GM18519 (cell line): ENCODE measurements at regions not wholly inside any gene's neighbourhood (a gene's known extent, or its start where the extent isn't known, plus 50 kb on each side); places are given as distances from the start of the nearest gene placed in this dataset.
"Not testable (repeated sequence)": the region's sequence is repeated elsewhere in the genome, so short reads cannot be mapped to it uniquely, and the experiment has no call there.

Source experiments
- ATAC-seq: cut with Tn5 transposase; IDR thresholded peaks from one replicate; pipeline ENCODE4 v1.9.1; 2021; ENCODE audit warnings: mild to moderate bottlenecking, moderate library complexity; ENCODE audit not compliant: unreplicated experiment, low FRiP score

DNA sequence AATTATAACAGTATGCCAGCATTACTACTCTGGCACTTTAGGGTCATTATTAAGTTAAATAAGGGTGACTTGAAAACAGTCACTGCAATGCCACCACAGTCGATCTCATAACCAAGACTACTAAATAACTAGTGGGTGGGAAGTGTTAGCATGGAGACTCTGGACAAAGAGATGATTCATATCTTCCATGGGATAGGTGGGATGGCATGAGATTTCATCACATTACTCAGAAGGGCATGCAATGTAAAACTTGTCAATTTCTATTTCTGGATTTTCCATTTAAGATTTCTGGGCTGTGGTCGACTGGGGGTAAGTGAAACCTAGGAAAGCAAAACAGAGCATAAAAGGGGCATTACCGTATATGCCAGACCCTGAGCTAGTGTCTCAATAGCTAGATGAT lies 538.9 kb upstream of the GRM7 start:
- ATAC-seq: no peak

DNA sequence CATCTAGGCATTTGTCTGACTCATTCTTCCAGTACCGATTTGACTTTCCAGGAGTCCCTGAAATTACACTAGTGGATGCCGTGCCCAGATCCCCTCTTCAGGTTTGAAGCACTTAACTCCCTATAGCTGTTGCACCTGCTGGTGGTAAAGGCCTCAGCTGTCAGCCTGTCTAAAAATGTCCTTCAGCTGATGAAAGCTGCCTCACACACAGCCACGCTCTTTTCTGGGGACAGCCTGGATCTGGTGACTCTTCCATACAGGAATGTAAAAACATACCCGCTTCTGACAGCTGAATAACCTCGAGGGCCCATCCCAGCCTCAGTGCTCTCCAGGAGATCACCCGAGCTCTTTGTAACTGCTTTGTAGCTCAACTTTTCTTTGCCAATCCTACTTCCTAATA lies 534.1 kb upstream of the GRM7 start:
- ATAC-seq: no peak

DNA sequence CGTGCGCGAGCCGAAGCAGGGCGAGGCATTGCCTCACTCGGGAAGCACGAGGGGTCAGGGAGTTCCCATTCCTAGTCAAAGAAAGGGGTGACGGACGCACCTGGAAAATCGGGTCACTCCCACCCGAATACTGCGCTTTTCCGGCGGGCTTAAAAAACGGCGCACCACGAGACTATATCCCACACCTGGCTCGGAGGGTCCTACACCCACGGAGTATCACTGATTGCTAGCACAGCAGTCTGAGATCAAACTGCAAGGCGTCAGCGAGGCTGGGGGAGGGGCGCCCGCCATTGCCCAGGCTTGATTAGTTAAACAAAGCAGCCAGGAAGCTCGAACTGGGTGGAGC lies 520.0 kb upstream of the GRM7 start:
- not testable (repeated sequence) for ATAC-seq

DNA sequence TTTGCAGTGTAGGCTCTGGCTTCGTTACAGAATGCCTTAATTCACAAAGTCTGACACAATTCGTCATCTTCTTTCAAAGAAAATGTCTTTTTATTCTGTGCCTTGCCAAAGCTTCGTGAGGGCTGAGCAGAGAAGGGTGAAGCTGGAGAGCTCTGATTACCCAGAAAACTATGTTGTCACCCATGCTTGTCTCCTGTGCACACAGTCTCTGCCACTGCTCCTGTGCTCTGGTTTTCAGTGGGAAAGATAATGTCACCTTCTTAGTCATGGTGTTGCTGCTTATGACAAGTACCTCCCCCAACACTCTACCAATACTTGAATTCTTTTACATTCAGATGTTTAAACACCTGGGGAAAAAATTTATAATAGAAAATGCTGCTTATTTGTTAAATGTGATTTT lies 509.2 kb upstream of the GRM7 start:
- no peak for ATAC-seq

DNA sequence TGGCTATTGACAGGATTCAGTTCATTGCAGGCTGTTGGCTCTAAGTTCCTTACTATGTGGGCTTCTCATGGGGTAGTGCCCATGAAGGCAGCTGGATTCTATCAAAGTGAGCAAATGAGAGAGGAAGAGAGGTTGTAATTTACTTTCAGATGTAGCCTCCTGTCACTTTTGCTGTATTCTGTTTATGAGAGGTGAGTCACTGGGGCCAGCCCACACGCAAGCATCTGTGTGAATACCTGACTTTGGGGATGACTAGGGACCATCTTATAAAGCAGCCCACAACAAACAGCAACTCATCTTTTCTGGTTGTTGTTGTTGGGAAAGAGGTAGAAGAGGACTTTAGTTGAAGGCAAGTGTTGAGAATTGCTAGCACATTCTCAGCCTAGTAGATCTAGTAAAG lies 506.3 kb upstream of the GRM7 start:
- no peak for ATAC-seq

DNA sequence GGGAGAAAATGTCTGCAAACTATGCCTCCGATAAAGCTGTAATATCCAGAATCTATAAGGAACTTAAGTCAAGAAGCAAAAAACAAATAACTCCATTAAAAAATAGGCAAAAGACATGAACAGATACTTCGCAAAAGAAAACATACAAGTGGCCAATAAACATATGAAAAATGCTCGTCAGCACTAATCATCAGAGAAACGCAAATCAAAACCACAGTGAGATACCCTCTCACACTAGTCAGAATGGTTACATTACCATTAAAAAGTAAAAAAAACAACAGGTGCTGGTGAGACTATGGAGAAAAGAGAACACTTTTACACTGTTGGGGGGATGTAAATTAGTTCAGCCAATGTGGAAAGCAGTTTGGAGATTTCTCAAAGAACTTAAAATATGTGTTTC lies 498.5 kb upstream of the GRM7 start:
- ATAC-seq: no peak

DNA sequence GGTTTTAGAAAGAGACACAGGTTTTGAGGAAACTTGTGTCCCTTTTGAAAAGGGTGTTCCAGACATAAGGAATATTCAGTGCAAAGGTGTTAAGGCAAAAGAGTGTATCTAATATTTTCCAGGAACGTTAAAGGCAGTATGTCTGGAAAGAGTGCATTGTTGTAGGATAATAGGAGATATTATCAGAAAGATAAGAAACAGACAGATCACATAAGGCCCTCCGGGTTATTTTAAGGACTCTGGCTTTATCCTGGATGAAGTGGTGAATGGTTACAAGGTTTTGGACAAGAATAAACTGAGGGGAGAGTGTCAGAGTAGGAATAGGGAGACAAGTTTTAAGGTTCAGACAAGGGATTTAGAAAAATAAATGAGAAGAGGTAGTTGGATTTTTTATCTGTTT lies 493.7 kb upstream of the GRM7 start:
- no peak for ATAC-seq

DNA sequence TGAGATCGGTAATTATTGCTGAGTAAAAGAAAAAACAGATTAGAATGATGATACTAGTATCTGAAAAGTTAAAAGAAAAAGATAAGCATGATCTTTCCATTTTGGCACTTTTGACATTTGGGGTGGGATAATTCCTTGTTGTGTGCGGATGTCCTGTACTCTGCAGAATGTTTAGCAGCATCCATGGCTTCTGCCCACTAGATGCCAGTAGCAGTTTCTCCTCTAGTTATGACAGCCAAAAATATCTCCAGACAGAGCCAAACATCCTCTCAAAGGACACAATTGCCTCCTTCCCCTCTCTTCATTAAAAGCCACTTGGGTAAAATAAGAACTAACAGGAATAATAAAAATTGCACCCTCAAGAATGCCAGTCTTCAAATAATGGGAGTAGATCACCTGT lies 468.8 kb upstream of the GRM7 start:
- ATAC-seq: no peak

DNA sequence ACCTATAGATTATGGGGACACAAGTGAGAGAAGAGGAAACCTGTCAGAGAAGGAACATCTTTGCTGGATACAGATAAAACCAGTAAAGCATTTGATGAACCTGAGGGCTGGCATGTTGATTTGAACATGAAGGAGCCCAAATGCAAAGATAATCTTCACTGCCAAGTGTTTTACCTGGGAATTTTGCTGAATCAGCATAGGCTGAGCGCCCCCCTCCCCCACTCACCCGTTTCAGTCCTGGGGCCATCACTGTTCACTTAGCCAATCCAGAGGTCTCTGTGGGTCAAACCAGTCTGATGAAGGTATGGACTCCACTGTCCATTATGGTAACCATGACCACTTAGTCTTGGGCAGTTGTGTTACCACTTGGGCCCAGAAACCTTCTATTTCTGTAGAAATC lies 466.0 kb upstream of the GRM7 start:
- no peak for ATAC-seq

DNA sequence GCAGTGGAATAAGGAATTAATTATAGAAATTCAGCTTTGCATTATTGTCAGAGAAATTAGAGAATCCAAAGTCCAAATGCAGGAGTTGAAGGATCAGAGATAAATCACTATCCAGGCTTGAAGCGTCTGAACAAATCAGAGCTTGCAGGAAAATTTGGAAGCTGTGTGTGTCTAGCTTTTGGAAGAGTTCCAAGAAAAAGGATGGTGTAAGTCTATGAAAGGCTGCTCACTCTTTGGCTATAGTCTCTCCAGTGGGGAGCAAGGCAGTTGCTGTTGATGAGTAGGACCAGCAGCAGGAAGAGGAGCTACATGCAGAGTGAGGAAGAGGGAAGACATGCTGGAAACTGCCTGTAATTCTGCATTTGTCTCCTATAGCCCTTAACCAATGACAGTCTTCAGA lies 464.3 kb upstream of the GRM7 start:
- no peak for ATAC-seq

DNA sequence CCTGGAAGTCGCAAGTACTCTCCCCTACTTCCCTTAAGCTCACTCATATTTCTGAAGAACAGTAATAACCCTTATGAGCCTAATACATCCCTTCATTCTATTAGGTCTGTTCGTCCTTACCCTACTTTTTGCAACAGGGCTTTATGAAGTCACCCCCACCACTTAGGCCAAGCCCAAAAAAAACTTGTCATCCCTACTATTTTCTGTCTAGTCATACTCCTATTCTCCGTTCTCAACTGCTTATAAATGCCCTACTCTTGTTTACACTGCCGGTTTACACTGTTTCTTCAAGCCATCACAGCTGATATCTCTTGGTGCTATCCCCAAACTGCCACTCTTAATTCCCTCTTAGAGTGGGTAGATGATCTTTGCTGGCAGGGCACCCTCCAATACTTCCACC lies 458.2 kb upstream of the GRM7 start:
- not testable (repeated sequence) for ATAC-seq

DNA sequence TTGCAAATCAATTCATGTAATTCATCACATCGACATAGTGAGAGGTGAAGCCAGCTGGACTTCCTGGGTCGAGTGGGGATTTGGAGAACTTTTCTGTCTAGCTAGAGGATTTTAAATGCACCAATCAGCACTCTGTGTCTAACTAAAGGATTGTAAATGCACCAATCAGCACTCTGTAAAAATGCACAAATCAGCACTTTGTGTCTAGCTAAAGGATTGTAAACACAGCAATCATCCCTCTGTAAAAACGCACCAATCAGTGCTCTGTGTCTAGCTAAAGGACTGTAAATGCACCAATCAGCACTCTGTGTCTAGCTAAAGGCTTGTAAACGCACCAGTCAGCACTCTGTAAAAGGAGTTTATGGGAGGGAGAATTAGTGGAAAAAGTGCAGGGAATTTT lies 454.0 kb upstream of the GRM7 start:
- ATAC-seq: not testable (repeated sequence)

DNA sequence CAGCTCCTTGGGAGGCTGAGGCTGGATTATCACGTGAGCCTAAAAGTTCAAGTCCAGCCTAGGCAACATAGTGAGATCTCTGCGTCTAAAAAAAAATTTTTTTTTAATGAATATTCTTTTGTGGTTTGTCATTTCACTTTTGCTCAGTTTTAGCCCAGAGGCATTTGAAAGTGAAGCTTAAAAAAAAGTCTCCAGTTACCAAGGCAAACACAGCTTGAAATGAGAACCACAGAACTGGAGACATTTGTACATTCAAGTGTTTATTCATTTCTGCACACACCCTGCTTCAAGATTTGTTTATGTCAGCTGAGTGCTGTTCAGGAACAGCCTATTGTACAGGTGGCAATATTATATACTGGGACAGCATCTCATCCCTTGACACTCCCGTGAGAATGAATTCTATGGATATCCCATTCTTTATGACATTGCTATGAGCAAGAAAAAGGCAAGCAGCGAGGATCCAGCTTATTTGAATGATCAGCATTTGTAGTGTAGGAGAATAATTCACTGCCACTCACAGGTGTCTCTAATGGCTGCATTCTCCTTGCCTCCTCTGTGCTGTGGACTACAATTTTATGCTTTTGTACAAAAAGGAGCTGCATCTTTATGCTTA lies 444.8 kb upstream of the GRM7 start:
- ATAC-seq: no peak

DNA sequence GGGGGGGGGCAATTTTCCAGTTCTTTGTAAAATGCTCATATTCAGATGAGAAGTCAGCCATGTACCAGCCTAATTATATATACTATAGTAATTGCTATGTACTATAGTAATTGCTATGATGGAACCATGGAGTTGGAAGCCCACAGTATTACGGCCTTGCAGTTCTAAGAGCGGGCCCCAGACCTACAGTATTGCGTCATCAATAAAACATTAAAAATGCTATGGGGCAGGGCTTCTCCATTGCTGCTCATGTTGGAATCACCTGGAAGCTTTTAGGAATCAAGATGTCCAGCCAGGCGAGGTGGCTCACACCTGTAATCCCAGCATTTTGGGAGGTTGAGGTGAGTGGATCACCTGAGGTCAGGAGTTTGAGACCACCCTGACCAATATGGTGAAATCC lies 443.7 kb upstream of the GRM7 start:
- no peak for ATAC-seq

DNA sequence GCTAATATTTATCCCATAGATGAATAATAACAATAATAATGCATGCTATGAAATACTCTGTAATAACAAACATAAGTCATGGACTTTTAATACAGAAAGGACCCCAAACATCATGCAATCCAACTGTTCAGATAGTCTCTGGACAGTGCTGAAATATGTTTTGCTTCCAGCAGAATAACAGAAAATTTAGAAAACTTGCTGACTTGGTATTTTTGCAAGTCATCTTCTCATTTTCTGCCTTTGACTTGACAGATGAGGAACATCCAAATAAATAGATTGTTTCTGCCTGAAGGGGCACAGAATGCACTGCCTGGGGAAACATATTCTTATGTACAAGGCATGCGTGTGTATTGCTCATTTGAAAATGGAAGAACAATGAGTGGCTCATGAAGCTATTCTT lies 442.4 kb upstream of the GRM7 start:
- ATAC-seq: no peak

DNA sequence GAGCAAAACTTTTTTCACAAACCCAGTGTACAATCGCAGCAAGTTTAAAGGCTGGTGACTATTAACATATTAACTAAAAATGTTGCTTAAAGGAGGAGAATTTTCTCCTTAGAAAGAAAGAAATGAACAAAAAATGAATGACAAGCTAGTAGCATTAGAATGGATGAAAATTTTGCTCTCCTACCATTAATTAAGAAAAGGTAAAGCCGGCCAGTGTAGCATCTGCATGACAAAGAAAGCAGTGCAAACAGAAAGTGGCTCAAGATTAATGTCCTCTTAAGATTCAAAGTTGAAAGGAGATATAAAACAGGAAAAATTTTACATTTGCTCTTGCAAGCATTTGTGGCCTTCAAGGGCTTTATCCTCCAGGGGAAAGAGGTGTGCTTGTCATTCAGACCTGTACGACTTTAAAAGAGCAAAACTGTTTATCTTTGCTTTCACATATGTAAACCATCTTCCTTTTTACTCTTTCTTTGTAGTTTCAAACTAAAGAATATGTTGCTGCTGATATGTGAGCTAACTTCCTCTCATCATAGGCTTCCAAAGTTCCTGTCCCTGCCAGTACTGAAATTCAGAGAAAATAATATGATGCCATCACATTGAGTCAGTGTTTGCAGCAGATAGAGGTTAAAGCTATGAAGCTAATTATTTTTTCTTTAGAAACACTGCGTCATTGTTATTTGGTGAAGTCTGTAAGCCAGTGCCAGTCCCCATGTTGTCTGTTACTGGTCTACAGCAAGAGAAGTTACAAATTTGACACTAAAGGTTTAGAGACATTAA lies 439.1 kb upstream of the GRM7 start:
- ATAC-seq: no peak

DNA sequence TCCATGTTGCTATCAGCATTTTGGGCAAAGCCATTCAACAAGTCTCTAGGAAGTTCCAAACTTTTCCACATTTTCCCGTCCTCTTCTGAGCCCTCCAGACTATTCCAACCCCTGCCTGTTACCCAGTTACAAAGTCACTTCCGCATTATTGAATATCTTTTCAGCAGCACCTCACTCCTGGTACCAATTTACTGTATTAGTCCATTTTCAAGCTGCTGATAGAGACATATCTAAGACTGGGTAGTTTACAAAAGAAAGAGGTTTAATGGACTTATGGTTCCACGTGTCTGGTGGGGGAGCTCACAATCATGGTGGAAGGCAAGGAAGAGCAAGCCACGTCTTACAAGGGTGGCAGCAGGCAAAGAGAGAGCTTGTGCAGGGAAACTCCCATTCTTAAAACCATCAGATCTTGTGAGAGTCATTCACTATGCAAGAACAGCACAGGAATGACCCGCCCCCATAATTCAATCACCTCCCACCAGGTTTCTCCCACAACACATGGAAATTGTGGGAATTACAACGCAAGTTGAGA lies 435.6 kb upstream of the GRM7 start:
- ATAC-seq: no peak

DNA sequence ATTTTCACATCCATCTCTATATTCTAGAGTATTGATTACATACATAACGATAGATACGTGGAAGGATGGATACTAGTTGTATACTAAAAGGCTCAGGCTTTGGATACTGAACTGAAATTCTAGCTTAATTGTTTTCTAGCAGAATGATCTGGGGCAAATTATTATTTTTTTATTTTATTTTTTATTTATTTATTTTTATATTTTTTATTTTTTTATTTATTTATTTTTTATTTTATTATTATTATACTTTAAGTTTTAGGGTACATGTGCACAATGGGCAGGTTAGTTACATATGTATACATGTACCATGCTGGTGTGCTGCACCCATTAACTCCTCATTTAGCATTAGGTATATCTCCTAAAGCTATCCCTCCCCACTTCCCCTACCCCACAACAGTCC lies 432.6 kb upstream of the GRM7 start:
- ATAC-seq: not testable (repeated sequence)

DNA sequence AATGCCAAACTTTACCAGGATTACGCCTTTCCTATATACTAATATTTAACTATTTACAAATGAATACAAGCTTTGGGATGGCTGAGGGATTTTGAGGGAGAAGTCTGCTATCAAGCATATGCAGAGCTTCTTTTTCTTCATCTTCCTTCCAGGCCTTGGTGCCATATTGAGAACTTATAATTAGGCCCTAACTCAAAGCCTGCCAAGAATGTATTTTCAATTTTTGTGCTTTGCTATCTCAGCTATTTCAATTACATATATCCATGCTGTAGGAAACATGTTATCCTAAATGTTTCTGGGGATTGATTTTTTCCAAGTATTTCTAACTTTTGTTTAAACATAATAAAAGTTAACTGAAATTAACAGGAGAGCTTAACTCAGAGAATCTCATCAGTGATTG lies 425.0 kb upstream of the GRM7 start:
- ATAC-seq: no peak

DNA sequence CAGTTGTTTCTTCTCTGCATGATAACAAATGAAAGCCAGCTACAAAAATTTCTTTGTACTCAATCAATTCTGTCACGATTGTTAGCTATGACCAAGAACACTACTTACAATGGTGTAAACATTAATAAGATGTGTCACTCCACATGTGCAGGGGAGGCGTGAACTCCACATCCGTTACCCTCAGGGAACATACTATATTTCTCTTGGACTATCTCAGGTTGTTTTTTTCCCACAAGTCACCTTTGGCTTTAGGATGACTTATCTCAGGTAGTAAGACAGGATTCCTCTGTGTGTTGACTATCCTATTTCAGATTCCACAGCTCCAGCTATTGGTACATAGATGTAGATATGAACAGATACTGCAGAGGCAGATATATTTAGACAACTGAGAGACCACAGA lies 423.3 kb upstream of the GRM7 start:
- no peak for ATAC-seq

DNA sequence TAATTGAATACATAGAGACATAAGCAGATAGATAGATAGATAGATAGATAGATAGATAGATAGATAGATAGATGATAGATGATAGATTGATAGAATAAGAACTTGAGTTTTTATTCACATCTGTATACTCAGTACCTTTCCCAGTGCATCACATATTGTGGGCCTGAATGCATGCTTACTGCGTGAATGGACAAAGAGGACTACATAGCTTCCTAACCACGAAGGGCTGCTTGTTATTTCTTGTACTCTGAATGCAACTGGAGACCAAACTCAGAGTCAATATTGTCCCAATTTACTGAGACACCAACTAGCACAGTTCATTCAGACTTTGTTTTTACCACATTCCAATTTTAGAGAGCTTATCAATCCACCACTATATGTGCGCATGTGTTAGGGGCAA lies 422.9 kb upstream of the GRM7 start:
- no peak for ATAC-seq

DNA sequence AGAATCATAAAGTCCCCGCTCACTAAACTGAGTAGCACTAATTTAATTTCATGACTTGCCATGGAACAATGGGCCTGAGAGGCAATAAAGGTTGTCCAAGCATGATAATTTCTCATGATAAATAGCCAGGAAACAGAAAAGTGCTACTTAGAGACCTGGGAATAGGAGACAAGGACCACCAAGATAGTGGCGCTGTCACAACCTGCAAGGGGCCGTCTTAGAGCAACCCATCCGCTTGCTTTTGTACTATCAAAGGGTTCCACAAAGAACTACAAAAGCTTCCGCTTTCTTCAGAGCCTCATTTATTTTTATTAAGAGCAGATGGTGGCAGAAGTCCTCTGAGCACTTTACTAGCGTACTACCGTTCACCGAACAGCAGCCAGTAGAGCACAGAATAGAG lies 421.7 kb upstream of the GRM7 start:
- no peak for ATAC-seq
